ENCODE measurements at regions not wholly inside any gene's neighbourhood (a gene's known extent, or its start where the extent isn't known, plus 50 kb on each side); places are given as distances from the start of the nearest gene placed in this dataset.

- TF ChIP-seq EP300 (IDR thresholded peaks at IDR 0.05) = no peak
- no peak for TF ChIP-seq CTCF (IDR thresholded peaks at IDR 0.05)
These were observed 589.9 kb downstream of the MATN1 start for GRCh38 chr1:30133414-30134055.
